Breast epithelium (tissue), 3 donors: ENCODE measurements at regions not wholly inside any gene's neighbourhood (a gene's known extent, or its start where the extent isn't known, plus 50 kb on each side); places are given as distances from the start of the nearest gene placed in this dataset.

ENCODE experiments used
- CTCF ChIP-seq, 3 donors: fragments of 450-650 bp; IDR thresholded peaks; one replicate each; pipeline ENCODE4 v1.5.1; 2016 to 2017; ENCODE audit warnings: antibody characterized with exemption in 3 of 3, mild to moderate bottlenecking in 3 of 3, moderate library complexity in 3 of 3
- POLR2A ChIP-seq: fragments of 450-650 bp; IDR thresholded peaks from one replicate; pipeline ENCODE4 v1.6.1; 2016; ENCODE audit warnings: antibody characterized with exemption, mild to moderate bottlenecking, moderate library complexity

DNA sequence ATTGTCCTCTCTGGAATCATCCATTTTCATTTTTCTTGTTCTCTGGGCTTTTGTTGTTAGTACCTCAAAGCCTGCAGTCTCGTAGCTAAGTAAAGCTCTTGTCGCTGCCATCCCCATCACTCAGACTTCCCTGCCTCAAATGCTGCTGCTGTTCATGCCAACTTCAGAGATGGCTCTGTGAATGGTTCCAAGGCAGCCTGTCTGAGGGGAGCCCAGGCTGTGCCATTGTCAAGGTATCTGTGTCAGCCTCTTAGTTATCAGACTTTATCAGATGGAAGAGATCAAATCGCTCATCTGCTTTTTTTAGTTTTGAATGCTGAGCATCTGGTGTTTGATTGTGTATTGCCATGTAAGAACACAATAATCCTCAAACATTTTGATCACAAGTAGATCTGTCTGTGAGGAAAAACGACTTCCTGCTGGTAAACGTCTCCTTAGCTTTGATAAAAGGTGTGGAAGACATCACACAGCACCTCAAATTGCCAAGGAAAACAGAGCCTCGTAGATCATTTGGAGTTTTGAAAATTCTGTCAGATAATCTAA is 304.2 kb upstream of the ZC3H12C start:
- TF ChIP-seq CTCF (IDR thresholded peaks at IDR 0.05) (no peak), POLR2A (no peak)
